Mesenchymal stem cell (in vitro differentiated cells and primary cell): ENCODE measurements at regions not wholly inside any gene's neighbourhood (a gene's known extent, or its start where the extent isn't known, plus 50 kb on each side); places are given as distances from the start of the nearest gene placed in this dataset.

ENCODE experiments used
- DNase-seq: peaks from one replicate; pipeline ENCODE4 v3.0.0-alpha.2; 2013
- H2AFZ ChIP-seq: one replicate; pipeline ENCODE4 v1.6.1; 2013; ENCODE audit warnings: low read depth, mild to moderate bottlenecking, control low read depth, inconsistent platforms, low read length, moderate library complexity
- H2AK5ac ChIP-seq: 2 replicates; pipeline ENCODE4 v1.6.1; 2013; ENCODE audit warnings: low read length, moderate library complexity, mild to moderate bottlenecking, inconsistent platforms; ENCODE audit not compliant: severe bottlenecking
- H2BK120ac ChIP-seq: one replicate; pipeline ENCODE4 v1.6.1; 2013; ENCODE audit warnings: low read depth, mild to moderate bottlenecking, inconsistent platforms, low read length, moderate library complexity
- H2BK12ac ChIP-seq, 2 experiments: one replicate each; pipeline ENCODE4 v1.6.1; 2013; ENCODE audit warnings: inconsistent platforms in 2 of 2, low read length in 2 of 2, mild to moderate bottlenecking in 2 of 2, moderate library complexity in 2 of 2, control low read depth in 1 of 2
- H2BK15ac ChIP-seq: one replicate; pipeline ENCODE4 v1.6.1; 2013; ENCODE audit warnings: mild to moderate bottlenecking, low read depth, inconsistent platforms; ENCODE audit not compliant: poor library complexity, severe bottlenecking
- H2BK5ac ChIP-seq: 2 replicates; pipeline ENCODE4 v1.6.1; 2013; ENCODE audit warnings: low read depth, mild to moderate bottlenecking, low read length, control low read depth, inconsistent platforms; ENCODE audit not compliant: poor library complexity, severe bottlenecking
- H3K14ac ChIP-seq, 2 experiments: one replicate each; pipeline ENCODE4 v1.6.1; 2013; ENCODE audit warnings: inconsistent platforms in 2 of 2, low read length in 2 of 2, control low read depth in 1 of 2, mild to moderate bottlenecking in 1 of 2, moderate library complexity in 1 of 2
- H3K18ac ChIP-seq, 2 experiments: one replicate each; pipeline ENCODE4 v1.6.1; 2013; ENCODE audit warnings: inconsistent platforms in 2 of 2, low read length in 2 of 2, control low read depth in 1 of 2, low read depth in 1 of 2, mild to moderate bottlenecking in 1 of 2
- H3K23ac ChIP-seq, 2 experiments: one replicate each; pipeline ENCODE4 v1.6.1; 2013; ENCODE audit warnings: inconsistent platforms in 2 of 2, low read length in 2 of 2, mild to moderate bottlenecking in 2 of 2, moderate library complexity in 2 of 2, control low read depth in 1 of 2
- H3K27ac ChIP-seq: 2 replicates; pipeline ENCODE4 v1.5.1; 2013; ENCODE audit warnings: mild to moderate bottlenecking, moderate library complexity, low read length, control low read depth, inconsistent platforms; ENCODE audit not compliant: poor library complexity, severe bottlenecking
- H3K27me3 ChIP-seq, 2 experiments: 2 replicates each; pipeline versions ENCODE4 v1.6.1 to v1.7.0; 2013; ENCODE audit warnings: low read length in 2 of 2, mild to moderate bottlenecking in 2 of 2, moderate library complexity in 2 of 2, control low read depth in 1 of 2, inconsistent platforms in 1 of 2; ENCODE audit not compliant: control insufficient read depth in 1 of 2, insufficient read depth in 1 of 2
- H3K36me3 ChIP-seq, 2 experiments: 2 replicates each; pipeline versions ENCODE4 v1.6.1 to v1.7.0; 2013; ENCODE audit warnings: low read length in 2 of 2, control low read depth in 1 of 2, inconsistent platforms in 1 of 2, low read depth in 1 of 2, mild to moderate bottlenecking in 1 of 2; ENCODE audit not compliant: insufficient read depth in 2 of 2, control insufficient read depth in 1 of 2
- H3K4ac ChIP-seq, 2 experiments: one replicate each; pipeline ENCODE4 v1.6.1; 2013; ENCODE audit warnings: inconsistent platforms in 2 of 2, low read length in 2 of 2, mild to moderate bottlenecking in 2 of 2, moderate library complexity in 2 of 2, control low read depth in 1 of 2, low read depth in 1 of 2
- H3K4me1 ChIP-seq: 2 replicates; pipeline ENCODE4 v1.6.1; 2013; ENCODE audit warnings: low read depth, low read length, control low read depth; ENCODE audit not compliant: control insufficient read depth, insufficient read depth
- H3K4me2 ChIP-seq: 2 replicates; pipeline ENCODE4 v1.6.1; 2013; ENCODE audit warnings: low read length, mild to moderate bottlenecking, inconsistent platforms; ENCODE audit not compliant: poor library complexity, severe bottlenecking
- H3K4me3 ChIP-seq, 2 experiments: 2 replicates each; pipeline versions ENCODE4 v1.5.1 to v1.7.0; 2013; ENCODE audit warnings: low read length in 2 of 2, mild to moderate bottlenecking in 2 of 2, control low read depth in 1 of 2, low read depth in 1 of 2; ENCODE audit not compliant: insufficient read depth in 1 of 2
- H3K79me1 ChIP-seq: replicated peaks from 2 replicates; pipeline ENCODE4 v1.6.1; 2013; ENCODE audit warnings: mild to moderate bottlenecking, control low read depth, low read length, inconsistent platforms; ENCODE audit not compliant: poor library complexity, severe bottlenecking
- H3K9ac ChIP-seq: 2 replicates; pipeline ENCODE4 v1.7.0; 2013; ENCODE audit warnings: mild to moderate bottlenecking, low read length, moderate library complexity
- H3K9me3 ChIP-seq: 2 replicates; pipeline ENCODE4 v1.7.0; 2013; ENCODE audit warnings: mild to moderate bottlenecking, low read length; ENCODE audit not compliant: control insufficient read depth
- H4K8ac ChIP-seq: one replicate; pipeline ENCODE4 v1.6.1; 2013; ENCODE audit warnings: inconsistent platforms, mild to moderate bottlenecking, low read length, moderate library complexity
- H4K91ac ChIP-seq: one replicate; pipeline ENCODE4 v1.6.1; 2013; ENCODE audit warnings: mild to moderate bottlenecking, low read length, inconsistent platforms
- WGBS: methylation state at CpG from one replicate; pipeline ENCODE4 v1.1.7; 2013; ENCODE audit warnings: mixed read lengths; 5-methylcytosine and 5-hydroxymethylcytosine counted together

DNA sequence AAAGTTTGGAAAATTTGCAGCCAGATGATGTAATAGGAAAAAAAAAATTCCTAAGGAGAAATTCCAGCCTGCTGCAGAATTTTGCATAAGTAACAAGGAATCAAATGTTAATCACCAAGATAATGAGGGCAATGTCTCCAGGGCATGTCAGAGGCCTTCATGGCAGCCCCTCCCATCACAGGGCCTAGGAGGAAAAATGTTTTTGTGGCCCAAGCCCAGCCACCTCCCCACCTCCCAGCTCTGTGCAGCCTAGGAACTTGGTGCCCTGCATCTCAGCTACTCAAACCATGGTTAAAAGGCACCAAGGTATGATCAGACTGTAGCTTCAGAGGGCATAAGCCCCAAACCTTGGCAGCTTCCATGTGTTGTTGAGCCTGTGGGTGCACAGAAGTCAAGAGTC, 704.7 kb upstream of the ROBO1 start:
- Histone ChIP-seq H3K79me1 (no peaks in the 10 kb centered on the region), H4K8ac (no peak overlapping the region), H4K91ac (no peak overlapping the region), H3K14ac (no peak overlapping the region), H2BK5ac (no peak overlapping the region), H3K4me3 (no peak overlapping the region), H2BK15ac (no peak overlapping the region), H3K9me3 (no peaks in the 10 kb centered on the region), H3K4ac (no peak overlapping the region), H3K27me3 (no peaks in the 10 kb centered on the region), H3K27ac (no peak overlapping the region), H2AK5ac (no peak overlapping the region), H3K9ac (no peak overlapping the region), H2AFZ (no peak overlapping the region), H3K23ac (no peak overlapping the region), H3K4me1 (no peaks in the 10 kb centered on the region), H3K36me3 (no peaks in the 10 kb centered on the region), H3K4me2 (no peak overlapping the region), H2BK120ac (no peak overlapping the region), H3K18ac (no peak overlapping the region), H2BK12ac (no peak overlapping the region)
- DNase-seq: no peak

DNA sequence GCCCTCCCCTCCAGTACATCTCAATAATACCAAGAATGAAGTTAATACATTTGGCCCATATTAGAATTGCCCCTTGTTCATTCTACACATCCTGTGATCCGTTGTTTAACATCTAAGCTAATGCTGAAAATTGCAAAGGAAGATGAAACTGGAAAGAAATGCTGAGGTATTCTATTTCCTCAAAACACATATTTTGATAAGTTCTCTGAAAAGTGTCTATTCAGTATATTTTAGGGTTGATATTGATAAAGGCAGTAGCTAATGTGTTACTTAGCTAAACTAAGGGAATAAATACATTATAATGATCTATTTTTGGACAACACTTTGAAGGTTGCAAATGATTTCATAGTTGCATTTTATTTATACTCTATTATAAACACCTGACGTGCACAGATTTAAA, 702.6 kb upstream of the ROBO1 start:
- no peak overlapping the region for H2AFZ ChIP-seq
- H3K4me2 ChIP-seq: no peak overlapping the region
- H3K23ac ChIP-seq: no peak overlapping the region
- H3K14ac ChIP-seq: no peak overlapping the region
- no peak overlapping the region for H2BK15ac ChIP-seq
- H2BK5ac ChIP-seq: no peak overlapping the region
- no peaks in the 10 kb centered on the region for H3K36me3 ChIP-seq
- WGBS: no CpG with 5 or more reads among the region's 2 CpGs
- H2AK5ac ChIP-seq: no peak overlapping the region
- DNase-seq: no peak
- H3K9ac ChIP-seq: no peak overlapping the region
- no peaks in the 10 kb centered on the region for H3K27me3 ChIP-seq
- H3K4ac ChIP-seq: no peak overlapping the region
- H3K4me3 ChIP-seq: no peak overlapping the region
- no peaks in the 10 kb centered on the region for H3K79me1 ChIP-seq
- H4K8ac ChIP-seq: no peak overlapping the region
- H3K9me3 ChIP-seq: no peaks in the 10 kb centered on the region
- no peak overlapping the region for H4K91ac ChIP-seq
- H3K27ac ChIP-seq: no peak overlapping the region
- H2BK120ac ChIP-seq: no peak overlapping the region
- H3K4me1 ChIP-seq: no peaks in the 10 kb centered on the region
- no peak overlapping the region for H3K18ac ChIP-seq
- no peak overlapping the region for H2BK12ac ChIP-seq

GRCh38 chr3:80465746-80466145, 697.9 kb upstream of the ROBO1 start:
- no peak overlapping the region for H3K27ac ChIP-seq
- WGBS: 100% methylated on average over 1 of the region's 1 CpG
- H2AFZ ChIP-seq: no peak overlapping the region
- H3K18ac ChIP-seq: no peak overlapping the region
- no peak overlapping the region for H3K4me3 ChIP-seq
- H2BK12ac ChIP-seq: no peak overlapping the region
- H4K91ac ChIP-seq: no peak overlapping the region
- H3K27me3 ChIP-seq: no peaks in the 10 kb centered on the region
- H3K9ac ChIP-seq: no peak overlapping the region
- H3K4me1 ChIP-seq: no peaks in the 10 kb centered on the region
- no peak overlapping the region for H2AK5ac ChIP-seq
- H4K8ac ChIP-seq: no peak overlapping the region
- no peak overlapping the region for H3K4me2 ChIP-seq
- H2BK120ac ChIP-seq: no peak overlapping the region
- no peak overlapping the region for H3K23ac ChIP-seq
- no peak for DNase-seq
- H3K36me3 ChIP-seq: no peaks in the 10 kb centered on the region
- H3K79me1 ChIP-seq: no peaks in the 10 kb centered on the region
- no peaks in the 10 kb centered on the region for H3K9me3 ChIP-seq
- no peak overlapping the region for H2BK15ac ChIP-seq
- H3K4ac ChIP-seq: no peak overlapping the region
- H2BK5ac ChIP-seq: no peak overlapping the region
- H3K14ac ChIP-seq: no peak overlapping the region

DNA sequence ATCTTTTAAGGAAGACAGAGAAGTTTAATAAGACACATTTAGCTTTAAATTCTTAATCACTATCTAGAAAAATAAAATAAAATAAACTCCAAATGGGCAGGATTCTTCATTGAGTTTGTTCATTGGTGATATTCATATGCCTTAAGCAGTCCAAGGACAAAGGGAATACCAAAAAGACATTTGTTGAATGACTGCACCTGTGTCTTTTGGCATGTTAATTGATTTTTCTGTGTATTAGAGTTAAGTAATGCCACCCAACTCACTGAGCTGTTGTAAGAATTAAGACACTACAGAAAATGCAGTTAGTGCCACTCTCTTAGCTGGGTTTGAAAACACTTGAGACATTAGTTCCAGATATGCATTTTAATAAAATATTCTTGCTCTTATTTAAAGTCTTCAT, 683.6 kb upstream of the ROBO1 start:
- H3K23ac ChIP-seq: no peak overlapping the region
- no peak overlapping the region for H2BK120ac ChIP-seq
- no peak overlapping the region for H2BK15ac ChIP-seq
- H3K79me1 ChIP-seq: no peaks in the 10 kb centered on the region
- DNase-seq: no peak
- no peak overlapping the region for H2AFZ ChIP-seq
- H3K36me3 ChIP-seq: no peaks in the 10 kb centered on the region
- H3K4me2 ChIP-seq: no peak overlapping the region
- no peak overlapping the region for H4K91ac ChIP-seq
- H3K9ac ChIP-seq: no peak overlapping the region
- no peak overlapping the region for H2AK5ac ChIP-seq
- no peak overlapping the region for H3K27ac ChIP-seq
- H3K4me3 ChIP-seq: no peak overlapping the region
- no peak overlapping the region for H3K14ac ChIP-seq
- no peaks in the 10 kb centered on the region for H3K27me3 ChIP-seq
- H2BK12ac ChIP-seq: no peak overlapping the region
- H3K18ac ChIP-seq: no peak overlapping the region
- no peak overlapping the region for H2BK5ac ChIP-seq
- no peaks in the 10 kb centered on the region for H3K9me3 ChIP-seq
- no peaks in the 10 kb centered on the region for H3K4me1 ChIP-seq
- no peak overlapping the region for H3K4ac ChIP-seq
- no peak overlapping the region for H4K8ac ChIP-seq
